H1 (cell line): ENCODE measurements at regions not wholly inside any gene's neighbourhood (a gene's known extent, or its start where the extent isn't known, plus 50 kb on each side); places are given as distances from the start of the nearest gene placed in this dataset.

ENCODE experiments used
- CTCF ChIA-PET: fragments of 300-600 bp; sonication (Branson Sonifier 250); formaldehyde crosslinking; loops from one replicate; lab custom pipeline; 2021; ENCODE audit not compliant: partially characterized antibody; lab: Charles Lee
- POLR2A ChIA-PET: fragments of 300-600 bp; sonication (Branson Sonifier 250); formaldehyde crosslinking; loops from one replicate; lab custom pipeline; 2021; ENCODE audit warnings: inconsistent platforms; ENCODE audit not compliant: partially characterized antibody; lab: Charles Lee
- DNase-seq, 2 experiments: peaks; one replicate each; pipeline versions ENCODE4 v3.0.0 to v3.0.0-alpha.2; 2010 to 2022; ENCODE audit warnings: low spot score in 2 of 2, low read depth in 1 of 2, mixed read lengths in 1 of 2
- FAIRE-seq: peaks from 2 replicates; lab custom pipeline; 2011; peaks lifted over from hg19 to GRCh38; lab: Jason Lieb, UNC
- H2AFZ ChIP-seq: 2 replicates; pipeline ENCODE4 v1.8.1; 2012; ENCODE audit warnings: low read length, inconsistent platforms
- H2AK5ac ChIP-seq: 2 replicates; pipeline ENCODE4 v1.6.1; 2013; ENCODE audit warnings: low read depth, low read length
- H2BK120ac ChIP-seq: replicated peaks from 2 replicates; pipeline ENCODE3; 2013; ENCODE audit warnings: low read depth, low read length, inconsistent platforms
- H2BK12ac ChIP-seq: 2 replicates; pipeline ENCODE4 v1.6.1; 2013; ENCODE audit warnings: low read depth, low read length
- H2BK15ac ChIP-seq: 2 replicates; pipeline ENCODE4 v1.6.1; 2013; ENCODE audit warnings: low read length
- H2BK20ac ChIP-seq: 2 replicates; pipeline ENCODE4 v1.6.1; 2013; ENCODE audit warnings: low read length
- H2BK5ac ChIP-seq: 2 replicates; pipeline ENCODE4 v1.6.1; 2013; ENCODE audit warnings: low read depth, low read length
- H3K14ac ChIP-seq: 2 replicates; pipeline ENCODE4 v1.6.1; 2013; ENCODE audit warnings: inconsistent platforms; ENCODE audit not compliant: insufficient read length
- H3K18ac ChIP-seq: 2 replicates; pipeline ENCODE4 v1.6.1; 2013; ENCODE audit warnings: low read length; ENCODE audit errors: extremely low read depth
- H3K23ac ChIP-seq: 2 replicates; pipeline ENCODE4 v1.6.1; 2013; ENCODE audit warnings: inconsistent platforms; ENCODE audit not compliant: insufficient read length
- H3K23me2 ChIP-seq: 2 replicates; pipeline ENCODE4 v1.6.1; 2013; ENCODE audit warnings: low read depth, low read length
- H3K27ac ChIP-seq: 2 replicates; pipeline ENCODE4 v1.6.1; 2011; ENCODE audit warnings: low read depth, low read length, inconsistent platforms
- H3K27me3 ChIP-seq, 4 experiments: replicated peaks in 1 of 4; 1 replicate in 1 of 4; 2 replicates in 3 of 4; pipeline versions ENCODE4 v1.6.1 to v1.8.1; 2011 to 2013; ENCODE audit warnings: low read length in 3 of 4, mild to moderate bottlenecking in 3 of 4, inconsistent platforms in 2 of 4, mixed read lengths in 2 of 4, moderate library complexity in 1 of 4; ENCODE audit not compliant: control insufficient read depth in 3 of 4, insufficient read depth in 3 of 4; ENCODE audit errors: extremely low read depth in 1 of 4
- H3K36me3 ChIP-seq, 4 experiments: 2 replicates each; pipeline versions ENCODE4 v1.6.1 to v1.8.1; 2011 to 2013; ENCODE audit warnings: mild to moderate bottlenecking in 4 of 4, low read length in 3 of 4, moderate library complexity in 2 of 4, control low read depth in 1 of 4, inconsistent platforms in 1 of 4; ENCODE audit not compliant: insufficient read depth in 4 of 4, control insufficient read depth in 2 of 4
- H3K4ac ChIP-seq: replicated peaks from 2 replicates; pipeline ENCODE3; 2013; ENCODE audit warnings: low read length, low read depth, mixed read lengths, inconsistent platforms; ENCODE audit not compliant: insufficient read length
- H3K4me1 ChIP-seq, 4 experiments: replicated peaks in 1 of 4; 1 replicate in 1 of 4; 2 replicates in 3 of 4; pipeline versions ENCODE4 v1.6.1 to v1.8.1; 2011 to 2013; ENCODE audit warnings: low read length in 3 of 4, inconsistent platforms in 2 of 4, mixed read lengths in 1 of 4; ENCODE audit not compliant: insufficient read depth in 4 of 4, control insufficient read depth in 3 of 4
- H3K4me2 ChIP-seq, 2 experiments: 2 replicates each; pipeline versions ENCODE4 v1.6.1 to v1.8.1; 2011 to 2013; ENCODE audit warnings: low read depth in 2 of 2, low read length in 2 of 2, control low read depth in 1 of 2, inconsistent platforms in 1 of 2, mild to moderate bottlenecking in 1 of 2; ENCODE audit not compliant: insufficient read depth in 1 of 2
- H3K4me3 ChIP-seq, 4 experiments: fragments of 200-600, 300-600 bp in 1 of 4; sonication (generic), shearing (Covaris generic), sonication (Bioruptor Twin) in 1 of 4; 2 replicates each; pipeline versions ENCODE4 v1.5.1 to v1.8.1; 2011 to 2016; ENCODE audit warnings: low read length in 4 of 4, low read depth in 3 of 4, control low read depth in 2 of 4, inconsistent platforms in 2 of 4, mild to moderate bottlenecking in 2 of 4, mixed read lengths in 1 of 4, moderate library complexity in 1 of 4; ENCODE audit not compliant: insufficient read depth in 2 of 4; ENCODE audit errors: extremely low read depth in 1 of 4
- H3K56ac ChIP-seq: replicated peaks from 2 replicates; pipeline ENCODE3; 2013; ENCODE audit warnings: low read depth, mild to moderate bottlenecking, mixed read lengths, low read length, inconsistent platforms; ENCODE audit not compliant: insufficient read length
- H3K79me1 ChIP-seq: 2 replicates; pipeline ENCODE4 v1.6.1; 2013; ENCODE audit warnings: low read depth, low read length, control low read depth
- H3K79me2 ChIP-seq, 2 experiments: 2 replicates each; pipeline versions ENCODE4 v1.6.1 to v1.8.1; 2012 to 2013; ENCODE audit warnings: low read length in 2 of 2, mild to moderate bottlenecking in 2 of 2, inconsistent platforms in 1 of 2; ENCODE audit not compliant: insufficient read depth in 2 of 2, control insufficient read depth in 1 of 2
- H3K9ac ChIP-seq, 4 experiments: replicated peaks in 1 of 4; 1 replicate in 1 of 4; 2 replicates in 3 of 4; pipeline versions ENCODE4 v1.6.1 to v1.8.1; 2011 to 2013; ENCODE audit warnings: low read depth in 3 of 4, low read length in 3 of 4, control low read depth in 2 of 4, mild to moderate bottlenecking in 2 of 4, moderate library complexity in 2 of 4, inconsistent platforms in 1 of 4; ENCODE audit errors: extremely low read depth in 1 of 4
- H3K9me3 ChIP-seq, 2 experiments: 2 replicates each; pipeline versions ENCODE4 v1.6.1 to v1.8.1; 2012 to 2013; ENCODE audit warnings: mild to moderate bottlenecking in 2 of 2, moderate library complexity in 2 of 2, control low read depth in 1 of 2, inconsistent platforms in 1 of 2, low read depth in 1 of 2, low read length in 1 of 2, mixed read lengths in 1 of 2; ENCODE audit not compliant: insufficient read depth in 2 of 2
- H4K20me1 ChIP-seq, 2 experiments: replicated peaks in 1 of 2; 2 replicates each; pipeline versions ENCODE3 to v1.8.1; 2011 to 2013; ENCODE audit warnings: inconsistent platforms in 2 of 2, low read length in 2 of 2, mild to moderate bottlenecking in 1 of 2; ENCODE audit not compliant: insufficient read depth in 2 of 2, control insufficient read depth in 1 of 2
- H4K5ac ChIP-seq: 2 replicates; pipeline ENCODE4 v1.6.1; 2013; ENCODE audit warnings: low read length, low read depth, mixed read lengths, inconsistent platforms; ENCODE audit not compliant: insufficient read length
- H4K8ac ChIP-seq: 2 replicates; pipeline ENCODE4 v1.8.0; 2013; ENCODE audit warnings: mild to moderate bottlenecking, moderate library complexity, low read length, inconsistent platforms; ENCODE audit not compliant: insufficient read depth; ENCODE audit errors: extremely low read depth
- H4K91ac ChIP-seq: replicated peaks from 2 replicates; pipeline ENCODE3; 2013; ENCODE audit warnings: low read length, mixed read lengths, inconsistent platforms; ENCODE audit not compliant: insufficient read length
- CBX5 ChIP-seq: fragments of 300-800, 300-1000 bp; sonication (generic); IDR thresholded peaks from 2 replicates; pipeline ENCODE4 v1.7.1; 2016; ENCODE audit warnings: antibody characterized with exemption, low read length, low read depth
- EZH2 ChIP-seq: fragments of 200-600 bp; sonication (generic); IDR thresholded peaks from 2 replicates; pipeline ENCODE4 v1.7.1; 2012; ENCODE audit warnings: low read depth, mild to moderate bottlenecking, moderate library complexity, low read length, inconsistent platforms; ENCODE audit not compliant: severe bottlenecking
- KDM1A ChIP-seq: fragments of 200-600, 300-600 bp; sonication (generic); IDR thresholded peaks from 2 replicates; pipeline ENCODE4 v1.7.1; 2016; ENCODE audit warnings: mild to moderate bottlenecking, low read length, borderline replicate concordance
- RAD21 ChIP-seq, 2 experiments: IDR thresholded peaks in 1 of 2; conservative IDR thresholded peaks in 1 of 2; 2 replicates each; pipeline ENCODE4 v1.6.1; 2011; ENCODE audit warnings: low read depth in 2 of 2, low read length in 2 of 2, improper control_type of control experiment in 1 of 2, inconsistent platforms in 1 of 2, mild to moderate bottlenecking in 1 of 2, moderate library complexity in 1 of 2
- RNF2 ChIP-seq: fragments of 200-900, 300-1000 bp; sonication (generic); IDR thresholded peaks from 2 replicates; pipeline ENCODE4 v1.7.1; 2016; ENCODE audit warnings: borderline replicate concordance, low read depth, mild to moderate bottlenecking, antibody characterized with exemption, low read length; ENCODE audit not compliant: poor library complexity, severe bottlenecking; ENCODE audit errors: missing control alignments
- SP1 ChIP-seq: IDR thresholded peaks from 2 replicates; pipeline ENCODE4 v1.6.1; 2011; ENCODE audit warnings: low read depth, low read length
- SRF ChIP-seq: IDR thresholded peaks from 2 replicates; pipeline ENCODE4 v1.6.1; 2011; ENCODE audit warnings: mild to moderate bottlenecking, low read depth, low read length, moderate library complexity
- WGBS, 2 experiments: shearing (Covaris generic) in 1 of 2; methylation state at CpG; one replicate each; pipeline versions ENCODE4 v1.1.6 to v1.1.7; 2013 to 2015; ENCODE audit warnings: low lambda C conversion rate in 2 of 2, mixed read lengths in 2 of 2, inconsistent platforms in 1 of 2, low coverage in 1 of 2, missing lambda C conversion rate in 1 of 2; ENCODE audit not compliant: insufficient replicate concordance in 2 of 2, insufficient coverage in 1 of 2, insufficient read length in 1 of 2; ENCODE audit errors: extremely low coverage in 1 of 2, missing lambda C conversion rate in 1 of 2; 5-methylcytosine and 5-hydroxymethylcytosine counted together

DNA sequence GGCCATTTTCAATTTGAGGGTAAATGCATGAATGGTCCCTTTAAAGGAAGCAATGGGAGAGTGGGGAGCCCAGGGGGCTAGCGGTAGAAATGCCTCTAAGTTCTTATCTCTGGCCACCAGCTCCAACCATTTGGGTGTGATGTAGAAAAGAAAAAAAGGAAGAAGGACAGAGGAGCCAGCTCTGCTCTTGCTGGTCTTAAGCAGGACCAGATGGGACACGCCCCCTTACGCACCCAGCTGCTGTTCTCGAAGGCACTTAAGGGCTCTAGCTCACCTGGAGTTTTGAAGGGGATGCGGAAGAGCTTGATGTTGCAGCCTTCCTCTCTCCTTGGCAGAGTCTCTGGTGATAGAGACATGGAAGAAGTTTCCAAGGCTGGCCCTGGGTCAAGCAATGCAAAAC is 59.5 kb upstream of the RNF144B start:
- Histone ChIP-seq H4K5ac (no peak overlapping the region), H3K4me2 (no peak overlapping the region), H3K56ac (no peak overlapping the region), H3K79me2 (no peaks in the 10 kb centered on the region), H3K4me1 (peaks cover 0 to 3% (median 0%) of the 10 kb centered on the region in 4 experiments; a peak in 1 of 7 replicates), H4K8ac (no peak overlapping the region), H3K4ac (no peak overlapping the region), H3K9ac (no peak overlapping the region), H2AFZ (no peak overlapping the region), H3K4me3 (no peak overlapping the region), H3K14ac (no peak overlapping the region), H3K27me3 (no peaks in the 10 kb centered on the region), H2AK5ac (no peak overlapping the region), H3K9me3 (no peaks in the 10 kb centered on the region), H3K23ac (no peak overlapping the region), H3K27ac (no peak overlapping the region), H2BK20ac (no peak overlapping the region), H2BK120ac (no peak overlapping the region), H2BK15ac (no peak overlapping the region), H3K23me2 (no peaks in the 10 kb centered on the region), H4K91ac (no peak overlapping the region), H3K79me1 (no peaks in the 10 kb centered on the region), H3K18ac (no peak overlapping the region), H4K20me1 (no peaks in the 10 kb centered on the region), H2BK12ac (no peak overlapping the region), H2BK5ac (no peak overlapping the region), H3K36me3 (no peaks in the 10 kb centered on the region)
- FAIRE-seq (peak; percentile 36), DNase-seq (peak in 1 of 2 experiments; percentile 54)
- POLR2A ChIA-PET = interaction anchor here (1.1 kb wide), 1 partner anchor 179 kb away, joined by 3 read pairs; no protein-coding TSS in a partner anchor
- WGBS, 2 experiments = 71% methylated on average over 5 of the region's 5 CpGs; no CpG with 5 or more reads in 1 of the 2 experiments
- CTCF ChIA-PET = interaction anchor here (0.7 to 15.6 kb wide), 5 partner anchors 15 to 196 kb away, joined by 3 to 268 read pairs (median 3); no protein-coding TSS in a partner anchor
- no peak for TF ChIP-seq SRF
- no peak for TF ChIP-seq SP1
- no peak for TF ChIP-seq RNF2
- no peak for TF ChIP-seq KDM1A
- no peak for TF ChIP-seq CBX5
- no peak for TF ChIP-seq RAD21 (IDR thresholded peaks at IDR 0.05 in 1 of 2, conservative IDR thresholded peaks at IDR 0.05 in 1 of 2; ENCODE audit: low read depth in 2 of 2, low read length in 2 of 2)
- TF ChIP-seq EZH2 = no peak
